Epithelial cell of proximal tubule (primary cell): ENCODE measurements at regions not wholly inside any gene's neighbourhood (a gene's known extent, or its start where the extent isn't known, plus 50 kb on each side); places are given as distances from the start of the nearest gene placed in this dataset.

Experiments used
- DNase-seq: peaks from one replicate; pipeline ENCODE4 v3.0.0-alpha.2; 2011; ENCODE audit warnings: low read depth
- H3K4me3 ChIP-seq: 2 replicates; pipeline ENCODE4 v1.5.1; 2011; ENCODE audit warnings: low read depth, mild to moderate bottlenecking, low read length
- CTCF ChIP-seq: conservative IDR thresholded peaks from 2 replicates; pipeline ENCODE4 v1.5.1; 2012; ENCODE audit warnings: low read depth, mild to moderate bottlenecking, low read length

DNA sequence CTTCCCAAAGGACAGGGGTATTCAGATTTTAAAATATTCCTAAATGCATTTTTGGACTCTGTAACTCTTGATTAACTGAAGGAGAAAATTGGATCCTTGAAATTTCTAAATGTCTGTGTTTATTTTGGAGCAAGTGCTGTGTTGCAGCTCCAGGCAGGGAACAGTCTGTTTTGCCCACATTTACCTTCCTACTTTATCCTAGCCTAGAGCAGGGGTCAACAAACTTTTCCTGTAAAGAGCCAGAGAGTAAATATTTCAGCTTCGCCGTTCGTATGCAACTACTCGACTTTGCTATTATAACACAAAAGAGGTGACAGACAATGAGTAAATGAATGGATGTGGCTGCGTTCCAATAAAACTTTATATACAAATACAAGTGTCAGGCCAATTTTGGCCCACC, 402.2 kb downstream of the GPATCH2 start:
- no peak for DNase-seq
- TF ChIP-seq CTCF: no peak
- H3K4me3 ChIP-seq: no peak overlapping the region

DNA sequence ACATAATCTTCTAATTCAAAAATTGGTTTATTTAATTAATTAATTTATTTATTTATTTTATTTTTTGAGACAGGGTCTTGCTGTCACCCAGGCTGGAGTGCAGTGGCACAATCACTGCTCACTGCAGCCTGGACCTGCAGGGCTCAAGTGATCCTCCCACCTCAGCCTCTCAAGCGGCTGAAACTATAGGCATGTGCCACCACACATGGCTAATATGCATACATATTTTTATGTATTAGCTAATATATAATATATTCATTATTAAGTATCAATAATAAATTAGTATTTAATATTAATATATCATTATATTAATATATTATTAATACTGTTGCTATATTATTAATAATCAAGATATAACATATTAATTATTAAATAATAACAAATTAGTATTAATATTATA, 406.7 kb downstream of the GPATCH2 start:
- no peak for DNase-seq
- H3K4me3 ChIP-seq: no peak overlapping the region
- TF ChIP-seq CTCF: no peak

- TF ChIP-seq CTCF: no peak
- no peak overlapping the region for H3K4me3 ChIP-seq
- no peak for DNase-seq
These were observed 416.3 kb downstream of the GPATCH2 start for GRCh38 chr1:217214551-217214950.

- H3K4me3 ChIP-seq: no peak overlapping the region
- no peak for TF ChIP-seq CTCF
- DNase-seq: no peak
These were observed 419.4 kb downstream of the GPATCH2 start for GRCh38 chr1:217211486-217211885.

DNA sequence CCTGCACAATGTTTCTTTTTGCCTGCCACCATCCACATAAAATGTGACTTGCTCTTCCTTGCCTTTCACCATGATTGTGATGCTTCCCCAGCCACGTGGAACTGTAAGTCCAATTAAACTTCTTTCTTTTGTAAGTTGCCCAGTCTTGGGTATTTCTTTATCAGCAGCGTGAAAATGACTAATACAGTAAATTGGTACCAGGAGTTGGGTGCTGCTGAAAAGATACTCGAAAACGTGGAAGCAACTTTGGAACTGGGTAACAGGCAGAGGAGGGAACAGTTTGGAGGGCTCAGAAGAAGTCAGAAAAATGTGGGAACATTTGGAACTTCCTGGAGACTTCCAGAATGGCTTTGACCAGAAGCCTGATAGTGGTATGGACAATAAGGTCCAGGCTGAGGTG, 425.3 kb downstream of the GPATCH2 start:
- TF ChIP-seq CTCF: no peak
- no peak overlapping the region for H3K4me3 ChIP-seq
- DNase-seq: no peak

GRCh38 chr1:217196616-217197015, 434.3 kb downstream of the GPATCH2 start:
- TF ChIP-seq CTCF: no peak
- no peak for DNase-seq
- no peak overlapping the region for H3K4me3 ChIP-seq

DNA sequence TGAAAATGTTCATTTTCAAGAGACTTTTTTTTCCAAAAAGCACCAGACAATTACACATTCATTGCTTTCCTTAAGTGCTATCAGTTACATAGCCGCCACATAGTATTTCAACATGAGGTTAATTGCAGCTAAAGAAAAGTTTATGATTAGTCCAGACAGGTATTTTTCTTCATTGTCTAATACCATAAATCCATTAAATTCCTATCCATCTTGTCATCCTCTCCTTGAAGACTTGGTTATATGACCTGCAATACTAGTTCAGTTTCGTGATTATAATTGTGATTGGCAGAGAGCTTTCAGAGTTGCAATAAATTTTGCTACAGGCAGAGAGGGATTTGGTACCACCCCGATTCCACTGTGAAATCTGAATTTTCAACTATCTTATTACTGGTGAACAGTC, 437.7 kb downstream of the GPATCH2 start:
- DNase-seq: no peak
- no peak for TF ChIP-seq CTCF
- no peak overlapping the region for H3K4me3 ChIP-seq
